ENCODE measurements at regions not wholly inside any gene's neighbourhood (a gene's known extent, or its start where the extent isn't known, plus 50 kb on each side); places are given as distances from the start of the nearest gene placed in this dataset.
"Not testable (repeated sequence)": the region's sequence is repeated elsewhere in the genome, so short reads cannot be mapped to it uniquely, and the experiment has no call there.

DNA sequence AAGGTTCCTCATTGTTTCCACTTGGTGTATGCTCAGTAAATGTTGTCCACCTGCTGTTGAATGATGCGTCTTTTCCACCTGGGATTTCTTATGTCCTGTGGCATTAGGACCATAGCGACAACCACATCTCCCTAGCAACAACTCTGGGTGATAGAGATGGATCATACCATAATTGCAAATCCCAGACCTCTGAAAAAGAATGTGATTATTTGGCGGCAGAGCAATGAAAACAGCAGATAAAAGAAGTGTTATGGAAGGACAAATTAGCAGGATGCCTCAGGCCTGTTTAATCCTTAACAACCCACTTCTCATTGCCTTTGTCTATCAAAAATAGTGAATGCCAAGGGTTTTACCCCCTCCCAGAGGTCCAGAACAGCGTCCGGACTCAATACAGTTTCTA is 278.9 kb downstream of the TSN start:
- H3K4me1 ChIP-seq (ENCODE audit: insufficient read depth, low read length) = peaks cover 19% of the 10 kb centered on the region; the same call in 1 of the 2 replicates
- no peaks in the 10 kb centered on the region for H3K27me3 ChIP-seq (ENCODE audit: insufficient read depth, low read length)
- no peak overlapping the region for H3K27ac ChIP-seq (ENCODE audit: low read depth, low read length)
- H3K9ac ChIP-seq (ENCODE audit: low read depth, low read length) = no peak overlapping the region
- no peaks in the 10 kb centered on the region for H3K9me3 ChIP-seq (ENCODE audit: insufficient read depth, low read depth, low read length)
- WGBS = 91% methylated on average over 5 of the region's 5 CpGs
- no peaks in the 10 kb centered on the region for H3K36me3 ChIP-seq (ENCODE audit: insufficient read depth, low read length)
- no peak overlapping the region for H3K4me3 ChIP-seq (ENCODE audit: low read length)

DNA sequence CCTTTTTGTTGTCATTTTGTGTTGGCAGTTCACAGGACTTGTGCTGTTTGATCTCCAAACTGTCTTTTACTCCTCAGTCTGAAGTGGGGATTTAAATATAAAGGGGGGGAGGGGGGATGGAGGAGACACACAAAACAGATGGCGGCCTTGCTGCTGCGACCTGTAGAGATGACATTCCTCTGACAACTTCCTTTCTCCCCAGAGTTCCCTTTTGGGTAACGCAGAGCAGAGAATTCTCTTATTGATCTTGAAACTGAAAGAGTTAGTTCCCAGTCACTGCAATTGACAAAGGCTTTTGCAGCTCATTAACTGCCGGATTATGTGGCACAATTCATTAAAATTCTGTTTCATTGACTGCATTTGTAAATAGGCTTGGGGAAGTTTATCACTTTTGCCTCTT is 279.3 kb downstream of the TSN start:
- Histone ChIP-seq H3K27me3 (ENCODE audit: insufficient read depth, low read length) (no peaks in the 10 kb centered on the region), H3K27ac (ENCODE audit: low read depth, low read length) (no peak overlapping the region), H3K9ac (ENCODE audit: low read depth, low read length) (no peak overlapping the region), H3K9me3 (ENCODE audit: insufficient read depth, low read depth, low read length) (no peaks in the 10 kb centered on the region), H3K4me3 (ENCODE audit: low read length) (no peak overlapping the region), H3K4me1 (ENCODE audit: insufficient read depth, low read length) (peaks cover 19% of the 10 kb centered on the region; the same call in 1 of the 2 replicates), H3K36me3 (ENCODE audit: insufficient read depth, low read length) (no peaks in the 10 kb centered on the region)
- 47% methylated on average over 4 of the region's 4 CpGs for WGBS

GRCh38 chr2:122038816-122039215 is 283.4 kb downstream of the TSN start:
- H3K27ac ChIP-seq (ENCODE audit: low read depth, low read length); H3K4me3 ChIP-seq (ENCODE audit: low read length); H3K27me3 ChIP-seq (ENCODE audit: insufficient read depth, low read length); H3K9me3 ChIP-seq (ENCODE audit: insufficient read depth, low read depth, low read length); H3K36me3 ChIP-seq (ENCODE audit: insufficient read depth, low read length); H3K9ac ChIP-seq (ENCODE audit: low read depth, low read length): not testable (repeated sequence)
- H3K4me1 ChIP-seq (ENCODE audit: insufficient read depth, low read length) = peaks cover 15% of the 10 kb centered on the region; the same call in 1 of the 2 replicates
- WGBS = 93% methylated on average over 3 of the region's 4 CpGs

- Histone ChIP-seq H3K4me1 (ENCODE audit: insufficient read depth, low read length) (no peaks in the 10 kb centered on the region), H3K27ac (ENCODE audit: low read depth, low read length) (no peak overlapping the region), H3K36me3 (ENCODE audit: insufficient read depth, low read length) (no peaks in the 10 kb centered on the region), H3K27me3 (ENCODE audit: insufficient read depth, low read length) (no peaks in the 10 kb centered on the region), H3K9ac (ENCODE audit: low read depth, low read length) (no peak overlapping the region), H3K4me3 (ENCODE audit: low read length) (no peak overlapping the region), H3K9me3 (ENCODE audit: insufficient read depth, low read depth, low read length) (no peaks in the 10 kb centered on the region)
- WGBS = 96% methylated on average over 5 of the region's 5 CpGs
These were observed 286.0 kb downstream of the TSN start for GRCh38 chr2:122041455-122041854.

- not testable (repeated sequence) for H3K36me3 ChIP-seq (ENCODE audit: insufficient read depth, low read length); H3K27me3 ChIP-seq (ENCODE audit: insufficient read depth, low read length); H3K27ac ChIP-seq (ENCODE audit: low read depth, low read length); H3K4me3 ChIP-seq (ENCODE audit: low read length); H3K9me3 ChIP-seq (ENCODE audit: insufficient read depth, low read depth, low read length); H3K9ac ChIP-seq (ENCODE audit: low read depth, low read length)
- 94% methylated on average over 14 of the region's 20 CpGs for WGBS
- peaks cover 14% of the 10 kb centered on the region for H3K4me1 ChIP-seq (ENCODE audit: insufficient read depth, low read length)
These were observed 296.2 kb downstream of the TSN start for GRCh38 chr2:122051659-122052058.

DNA sequence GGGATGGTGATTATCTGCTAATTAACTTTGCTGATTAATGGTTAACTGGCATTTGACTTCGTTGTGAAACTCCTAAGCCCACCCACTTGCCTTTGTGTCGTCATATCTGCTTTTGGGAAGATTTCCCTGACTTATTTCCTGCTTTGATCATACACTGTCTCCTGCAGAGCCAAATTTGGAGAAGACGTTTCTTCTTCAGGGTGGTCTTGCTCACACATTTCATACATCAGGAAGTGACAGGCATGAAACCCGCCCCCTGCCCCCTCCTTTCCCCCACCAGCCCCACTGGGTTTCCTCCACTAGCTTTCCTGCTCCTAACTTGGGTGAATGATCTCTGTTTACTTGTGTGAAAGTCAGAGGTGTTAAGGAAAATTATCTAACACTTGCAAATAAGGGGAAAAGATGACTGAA is 300.1 kb downstream of the TSN start:
- Histone ChIP-seq H3K4me3 (ENCODE audit: low read length) (no peak overlapping the region), H3K9me3 (ENCODE audit: insufficient read depth, low read depth, low read length) (no peaks in the 10 kb centered on the region), H3K27me3 (ENCODE audit: insufficient read depth, low read length) (no peaks in the 10 kb centered on the region), H3K36me3 (ENCODE audit: insufficient read depth, low read length) (no peaks in the 10 kb centered on the region), H3K4me1 (ENCODE audit: insufficient read depth, low read length) (peaks cover 14% of the 10 kb centered on the region), H3K9ac (ENCODE audit: low read depth, low read length) (no peak overlapping the region), H3K27ac (ENCODE audit: low read depth, low read length) (peak overlapping the region; percentile 57; the same call in 1 of the 2 replicates)
- 19% methylated on average over 4 of the region's 4 CpGs for WGBS

- H3K27ac ChIP-seq (ENCODE audit: low read depth, low read length) = no peak overlapping the region
- H3K27me3 ChIP-seq (ENCODE audit: insufficient read depth, low read length) = no peaks in the 10 kb centered on the region
- H3K4me3 ChIP-seq (ENCODE audit: low read length) = no peak overlapping the region
- peaks cover 14% of the 10 kb centered on the region for H3K4me1 ChIP-seq (ENCODE audit: insufficient read depth, low read length)
- H3K9me3 ChIP-seq (ENCODE audit: insufficient read depth, low read depth, low read length) = no peaks in the 10 kb centered on the region
- no peaks in the 10 kb centered on the region for H3K36me3 ChIP-seq (ENCODE audit: insufficient read depth, low read length)
- no peak overlapping the region for H3K9ac ChIP-seq (ENCODE audit: low read depth, low read length)
- WGBS = 90% methylated on average over 2 of the region's 2 CpGs
These were observed 301.4 kb downstream of the TSN start for GRCh38 chr2:122056853-122057252.

DNA sequence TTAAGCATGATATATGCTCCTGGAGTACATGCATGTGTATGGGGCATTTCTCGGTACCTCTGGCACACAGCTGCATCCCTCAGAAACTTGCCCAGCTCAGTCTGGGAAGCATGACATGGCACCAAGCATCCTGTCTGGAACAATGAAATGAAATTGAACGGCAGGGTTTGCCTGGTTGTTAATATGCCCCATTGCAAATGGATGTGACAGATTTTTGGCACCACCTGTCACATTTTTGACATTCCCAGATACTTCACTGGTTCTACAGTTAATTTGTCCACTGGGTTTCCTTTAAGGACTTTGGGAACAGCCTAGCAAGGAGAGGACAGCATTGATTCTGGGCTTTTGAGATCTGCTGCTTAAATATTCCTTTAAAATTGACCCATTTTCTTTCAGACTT is 305.8 kb downstream of the TSN start:
- Histone ChIP-seq H3K27ac (ENCODE audit: low read depth, low read length) (no peak overlapping the region), H3K9ac (ENCODE audit: low read depth, low read length) (no peak overlapping the region), H3K4me1 (ENCODE audit: insufficient read depth, low read length) (peaks cover 2% of the 10 kb centered on the region), H3K9me3 (ENCODE audit: insufficient read depth, low read depth, low read length) (no peaks in the 10 kb centered on the region), H3K27me3 (ENCODE audit: insufficient read depth, low read length) (no peaks in the 10 kb centered on the region), H3K36me3 (ENCODE audit: insufficient read depth, low read length) (no peaks in the 10 kb centered on the region), H3K4me3 (ENCODE audit: low read length) (no peak overlapping the region)
- 85% methylated on average over 2 of the region's 2 CpGs for WGBS

GRCh38 chr2:122061831-122062230 is 306.4 kb downstream of the TSN start:
- Histone ChIP-seq H3K36me3 (ENCODE audit: insufficient read depth, low read length) (no peaks in the 10 kb centered on the region), H3K27ac (ENCODE audit: low read depth, low read length) (no peak overlapping the region), H3K27me3 (ENCODE audit: insufficient read depth, low read length) (no peaks in the 10 kb centered on the region), H3K9me3 (ENCODE audit: insufficient read depth, low read depth, low read length) (no peaks in the 10 kb centered on the region), H3K4me3 (ENCODE audit: low read length) (no peak overlapping the region), H3K4me1 (ENCODE audit: insufficient read depth, low read length) (no peaks in the 10 kb centered on the region; the same call in 1 of the 2 replicates), H3K9ac (ENCODE audit: low read depth, low read length) (no peak overlapping the region)
- WGBS = 96% methylated on average over 2 of the region's 2 CpGs

- H3K27ac ChIP-seq (ENCODE audit: low read depth, low read length) = no peak overlapping the region
- no peaks in the 10 kb centered on the region for H3K36me3 ChIP-seq (ENCODE audit: insufficient read depth, low read length)
- H3K4me1 ChIP-seq (ENCODE audit: insufficient read depth, low read length) = no peaks in the 10 kb centered on the region; the same call in 1 of the 2 replicates
- WGBS = 62% methylated on average over 4 of the region's 4 CpGs
- no peaks in the 10 kb centered on the region for H3K27me3 ChIP-seq (ENCODE audit: insufficient read depth, low read length)
- H3K9ac ChIP-seq (ENCODE audit: low read depth, low read length) = no peak overlapping the region
- H3K4me3 ChIP-seq (ENCODE audit: low read length) = no peak overlapping the region
- no peaks in the 10 kb centered on the region for H3K9me3 ChIP-seq (ENCODE audit: insufficient read depth, low read depth, low read length)
These were observed 307.1 kb downstream of the TSN start for GRCh38 chr2:122062506-122062905.

DNA sequence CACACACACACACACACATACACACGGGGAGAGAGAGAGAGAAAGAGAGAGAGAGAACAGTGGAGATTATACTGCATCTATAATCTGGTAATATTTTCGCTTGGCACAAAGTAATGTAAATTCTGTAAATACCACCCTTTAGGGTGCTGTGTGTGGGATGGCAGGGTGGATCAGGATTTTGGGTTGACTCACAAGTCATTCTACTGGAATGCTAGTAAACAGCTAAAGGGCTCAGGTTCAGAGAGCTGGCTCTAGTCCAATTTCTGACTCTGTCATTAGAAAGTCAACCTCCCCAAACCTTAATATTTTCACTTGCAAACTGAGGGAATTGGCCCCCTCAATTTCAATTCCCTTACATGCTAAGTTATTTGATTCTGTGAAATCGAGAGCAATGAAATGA is 308.3 kb downstream of the TSN start:
- Histone ChIP-seq H3K27me3 (ENCODE audit: insufficient read depth, low read length) (no peaks in the 10 kb centered on the region), H3K4me3 (ENCODE audit: low read length) (no peak overlapping the region), H3K4me1 (ENCODE audit: insufficient read depth, low read length) (no peaks in the 10 kb centered on the region; the same call in 1 of the 2 replicates), H3K27ac (ENCODE audit: low read depth, low read length) (no peak overlapping the region), H3K9me3 (ENCODE audit: insufficient read depth, low read depth, low read length) (no peaks in the 10 kb centered on the region), H3K36me3 (ENCODE audit: insufficient read depth, low read length) (no peaks in the 10 kb centered on the region), H3K9ac (ENCODE audit: low read depth, low read length) (no peak overlapping the region)
- WGBS = 89% methylated on average over 2 of the region's 3 CpGs

- Histone ChIP-seq H3K4me3 (ENCODE audit: low read length) (no peak overlapping the region), H3K9me3 (ENCODE audit: insufficient read depth, low read depth, low read length) (no peaks in the 10 kb centered on the region), H3K4me1 (ENCODE audit: insufficient read depth, low read length) (no peaks in the 10 kb centered on the region), H3K27ac (ENCODE audit: low read depth, low read length) (no peak overlapping the region), H3K27me3 (ENCODE audit: insufficient read depth, low read length) (no peaks in the 10 kb centered on the region), H3K9ac (ENCODE audit: low read depth, low read length) (no peak overlapping the region), H3K36me3 (ENCODE audit: insufficient read depth, low read length) (no peaks in the 10 kb centered on the region)
- 85% methylated on average over 7 of the region's 7 CpGs for WGBS
These were observed 314.8 kb downstream of the TSN start for GRCh38 chr2:122070241-122070731.
